ENCODE measurements at regions not wholly inside any gene's neighbourhood (a gene's known extent, or its start where the extent isn't known, plus 50 kb on each side); places are given as distances from the start of the nearest gene placed in this dataset.

DNA sequence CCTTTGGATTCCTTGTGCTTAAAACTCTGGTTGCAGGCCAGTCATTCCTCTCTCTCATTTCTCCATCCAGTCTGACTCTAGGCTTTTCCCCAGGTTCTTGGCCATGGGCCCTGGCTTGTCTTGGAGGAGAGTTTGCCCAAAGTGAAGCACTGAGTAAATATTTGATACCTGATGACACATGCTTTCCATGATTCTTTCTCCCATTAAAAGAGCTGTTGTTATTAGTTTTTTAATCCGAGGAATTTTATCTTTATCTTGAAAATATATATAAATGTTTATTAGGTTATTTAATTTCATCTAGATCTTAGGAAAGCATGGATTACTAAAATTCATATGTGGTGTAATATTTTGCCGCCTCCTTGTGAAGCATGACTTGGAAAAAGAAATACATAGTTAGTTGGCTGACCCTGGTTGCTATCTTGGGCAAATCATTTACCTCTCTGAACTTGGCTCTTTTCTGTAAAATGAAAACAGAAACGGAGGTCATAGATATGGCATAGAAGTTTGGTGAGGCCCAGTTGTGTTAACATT lies 650.1 kb downstream of the SLC4A3 start:
- DNase-seq (ENCODE audit: low read depth in 3 of 3) = no peak

DNA sequence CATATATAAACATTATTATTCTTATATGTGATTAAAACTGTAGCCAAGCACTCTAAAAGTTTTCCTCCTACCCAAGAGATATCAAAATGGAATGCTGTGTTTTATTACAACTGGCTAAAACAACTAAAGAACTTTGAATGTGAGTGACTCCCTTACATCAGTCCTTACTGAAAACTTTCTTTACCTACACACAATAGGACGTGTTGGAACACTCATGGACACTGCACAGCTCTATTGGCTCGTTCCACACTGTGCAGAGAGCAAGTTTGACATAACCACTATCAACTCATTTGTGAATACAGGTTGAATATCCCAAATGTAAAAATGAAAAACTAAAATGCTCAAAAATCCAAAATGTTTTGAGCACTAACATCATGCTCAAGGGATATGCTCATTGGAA lies 650.6 kb downstream of the SLC4A3 start:
- DNase-seq (ENCODE audit: low read depth in 3 of 3) = no peak

DNA sequence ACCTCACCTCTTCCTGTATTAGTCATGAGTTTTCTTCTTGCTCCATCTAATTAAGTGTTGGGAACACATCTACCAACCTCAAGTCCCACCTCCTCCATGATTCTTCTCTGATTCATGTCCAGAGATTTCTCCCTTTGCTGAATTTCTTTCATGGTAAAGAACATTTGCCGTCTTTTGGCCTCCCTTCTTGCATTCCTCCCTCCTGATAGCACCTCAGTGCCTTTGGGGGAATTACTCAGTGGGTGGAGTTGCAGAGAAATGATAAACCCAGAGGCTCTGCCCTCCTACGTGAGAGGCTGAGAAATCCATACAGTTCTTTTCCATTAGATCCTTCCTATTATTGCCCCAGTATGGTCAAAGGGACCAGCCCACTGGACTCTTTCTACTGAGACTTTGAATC lies 651.9 kb downstream of the SLC4A3 start:
- DNase-seq (ENCODE audit: low read depth in 3 of 3) = no peak

DNA sequence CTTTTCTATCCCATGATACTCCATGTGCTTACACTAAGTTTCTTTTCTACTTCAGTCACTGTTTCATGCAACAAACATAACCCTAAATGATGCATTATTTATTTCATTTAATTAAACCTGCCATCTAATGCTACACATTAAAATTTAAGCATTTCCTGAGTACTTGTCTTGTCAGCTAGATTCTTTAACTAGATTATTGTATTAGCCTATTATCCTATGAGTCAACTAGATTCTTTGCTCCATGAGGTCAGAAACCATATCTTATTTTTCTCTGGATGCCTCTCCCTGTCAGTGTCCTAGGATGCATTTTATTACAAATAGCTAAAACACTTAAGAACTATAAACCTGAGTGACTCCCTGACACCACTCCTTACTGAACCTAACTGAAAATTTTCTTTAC lies 652.4 kb downstream of the SLC4A3 start:
- DNase-seq (ENCODE audit: low read depth in 3 of 3) = no peak

DNA sequence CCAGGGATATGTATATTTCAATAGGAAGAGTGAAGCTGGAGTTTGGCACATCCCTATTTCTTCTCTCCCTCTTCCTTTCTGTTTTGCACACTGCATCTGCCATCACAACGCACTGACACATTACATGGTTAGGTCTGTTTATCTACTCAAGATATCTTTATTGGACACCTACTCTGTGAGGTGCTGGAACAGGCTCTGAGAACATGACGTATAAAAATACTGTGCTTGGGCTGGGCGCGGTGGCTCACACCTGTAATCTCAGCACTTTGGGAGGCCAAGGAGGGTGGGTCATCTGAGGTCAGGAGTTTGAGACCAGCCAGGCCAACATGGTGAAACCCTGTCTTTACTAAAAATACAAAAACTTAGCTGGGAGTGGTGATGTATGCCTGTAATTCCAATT lies 653.3 kb downstream of the SLC4A3 start:
- DNase-seq (ENCODE audit: low read depth in 3 of 3) = no peak

GRCh38 chr2:220281771-220282170 lies 654.3 kb downstream of the SLC4A3 start:
- DNase-seq (ENCODE audit: low read depth in 3 of 3) = no peak

DNA sequence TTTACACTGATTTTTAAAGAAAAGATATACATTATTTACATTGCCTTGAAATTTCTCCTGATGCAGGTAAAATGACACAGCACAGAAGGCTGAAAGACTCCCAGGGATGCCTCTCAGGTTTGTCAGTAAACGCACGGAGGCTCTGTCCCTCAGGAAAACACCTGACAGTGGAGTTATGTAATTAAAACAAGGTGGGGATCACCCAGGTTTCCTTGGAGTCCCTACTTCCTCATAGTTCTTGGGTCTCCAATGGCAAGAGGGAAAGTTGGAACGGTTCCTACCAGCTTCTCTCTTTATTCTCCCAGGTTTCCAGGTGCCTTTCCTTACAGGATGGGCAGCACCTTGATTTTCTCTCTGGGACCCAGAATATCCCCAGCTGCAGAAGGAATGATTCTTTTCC lies 654.8 kb downstream of the SLC4A3 start:
- DNase-seq (ENCODE audit: low read depth in 3 of 3) = no peak

DNA sequence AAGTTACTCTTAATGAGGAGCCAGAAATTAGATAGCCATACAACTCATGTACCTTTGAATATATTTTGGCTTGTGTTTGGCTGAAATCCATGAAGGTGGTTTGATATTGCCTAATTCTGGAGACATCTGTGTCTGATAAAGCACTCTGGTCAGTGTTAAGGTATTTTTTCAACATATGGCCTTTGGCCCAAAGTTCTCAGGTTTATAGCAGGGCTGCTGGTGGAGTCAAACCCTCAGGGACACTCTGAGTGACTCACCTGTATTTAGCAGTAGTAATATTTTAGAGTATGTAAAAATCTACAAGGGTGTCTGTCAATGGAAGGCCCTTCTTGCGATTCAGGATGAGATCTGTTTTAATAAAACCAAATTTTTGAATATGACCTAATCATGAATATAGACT lies 666.5 kb downstream of the SLC4A3 start:
- DNase-seq (ENCODE audit: low read depth in 3 of 3) = no peak

- DNase-seq (ENCODE audit: low read depth in 3 of 3) = no peak
Observed at GRCh38 chr2:220296174-220296573, 668.7 kb downstream of the SLC4A3 start.

DNA sequence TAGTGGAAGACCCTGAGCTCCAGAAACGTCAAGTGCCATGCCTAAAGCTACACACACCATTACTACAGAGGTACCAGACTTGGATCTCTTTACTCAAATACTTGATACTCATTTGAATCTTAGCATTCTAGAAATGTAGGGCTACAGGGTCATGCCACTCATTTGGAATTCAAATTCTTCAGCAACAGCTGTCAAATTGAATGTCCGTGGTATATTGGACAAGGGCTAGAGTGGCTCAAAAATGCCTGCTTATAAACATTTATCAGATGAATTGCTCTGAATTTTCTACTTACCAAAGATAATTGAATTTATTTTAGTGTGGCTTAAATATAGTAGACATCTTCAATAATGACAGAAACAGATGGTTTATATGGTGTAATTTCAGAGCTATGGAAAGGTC lies 669.7 kb downstream of the SLC4A3 start:
- no peak for DNase-seq (ENCODE audit: low read depth in 3 of 3)

GRCh38 chr2:220300806-220301205 lies 673.4 kb downstream of the SLC4A3 start:
- no peak for DNase-seq (ENCODE audit: low read depth in 3 of 3)

DNA sequence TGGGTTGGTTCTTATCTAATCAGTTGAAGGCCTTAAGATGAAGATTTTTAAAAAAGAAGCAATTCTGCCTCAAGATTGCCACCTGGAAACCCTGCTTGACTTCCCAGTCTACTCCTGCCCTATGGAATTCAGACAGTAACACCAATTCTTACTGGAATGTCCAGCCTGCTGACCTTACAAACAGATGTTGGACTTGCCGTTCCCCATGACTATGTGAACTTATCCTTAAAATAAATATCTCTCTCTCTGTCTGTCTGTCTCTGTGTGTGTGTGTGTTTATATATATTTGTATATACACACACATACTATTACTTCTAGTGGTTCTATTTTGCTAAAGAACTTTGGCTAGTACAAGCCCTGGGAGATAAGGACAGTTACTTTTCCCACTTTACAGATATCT lies 675.3 kb downstream of the SLC4A3 start:
- no peak for DNase-seq (ENCODE audit: low read depth in 3 of 3)

- DNase-seq (ENCODE audit: low read depth in 3 of 3) = no peak
Observed at GRCh38 chr2:220309215-220309614, 681.8 kb downstream of the SLC4A3 start.

GRCh38 chr2:220310451-220310861 lies 683.0 kb downstream of the SLC4A3 start:
- DNase-seq (ENCODE audit: low read depth in 3 of 3) = no peak

DNA sequence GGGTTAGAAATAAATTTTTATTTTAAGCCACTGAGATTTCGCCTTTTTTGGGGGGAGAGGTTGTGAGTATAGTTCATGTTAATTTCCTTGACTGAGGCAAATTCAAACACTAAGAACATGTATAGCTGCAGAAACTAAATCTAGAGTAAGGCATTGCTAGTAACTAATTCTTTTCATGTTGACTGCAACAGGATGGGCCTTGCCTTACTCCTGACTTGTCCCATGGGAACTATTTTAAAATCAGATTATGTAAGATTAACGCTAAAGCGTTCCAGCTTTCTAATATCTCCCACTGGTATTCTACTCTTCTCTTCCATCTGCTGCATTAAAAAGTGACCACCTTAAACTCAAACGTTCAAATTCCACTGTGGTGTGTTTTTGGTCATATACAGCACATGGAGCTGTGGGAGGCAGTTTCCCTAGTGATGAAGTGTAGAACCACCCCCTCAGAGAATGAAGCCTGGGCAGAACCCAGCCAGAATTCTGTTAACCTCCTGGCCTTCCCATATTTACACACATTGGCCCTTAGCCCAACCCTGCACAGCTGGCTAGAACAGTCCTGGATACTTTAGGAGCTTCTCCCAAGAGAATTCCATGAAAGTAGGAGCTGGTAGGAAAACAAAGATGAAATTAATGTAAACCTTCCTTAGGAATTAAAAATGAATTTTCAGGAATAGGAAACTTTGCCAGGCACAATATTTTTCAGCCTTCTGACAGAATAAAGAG lies 687.8 kb downstream of the SLC4A3 start:
- DNase-seq (ENCODE audit: low read depth in 3 of 3) = no peak

DNA sequence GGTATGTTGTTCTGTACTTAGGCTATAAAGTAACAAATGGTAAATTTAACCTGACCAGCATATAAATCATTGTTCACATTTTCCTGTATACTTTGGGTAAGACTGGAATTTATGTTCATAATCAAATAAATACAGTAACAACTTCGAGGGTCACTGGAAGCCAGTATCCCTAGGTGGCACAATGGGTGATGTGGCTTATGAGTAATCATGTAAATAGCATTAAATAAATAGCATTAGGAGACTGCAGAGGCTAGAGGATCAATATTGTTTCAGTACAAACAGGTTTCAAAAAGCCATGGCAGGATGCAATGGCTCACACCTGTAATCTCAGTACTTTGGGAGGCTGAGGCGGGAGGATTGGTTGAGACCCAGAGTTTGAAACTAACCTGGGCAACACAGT lies 690.6 kb downstream of the SLC4A3 start:
- no peak for DNase-seq (ENCODE audit: low read depth in 3 of 3)

GRCh38 chr2:220318508-220318907 lies 691.1 kb downstream of the SLC4A3 start:
- DNase-seq (ENCODE audit: low read depth in 3 of 3) = no peak

GRCh38 chr2:220320326-220320725 lies 692.9 kb downstream of the SLC4A3 start:
- no peak for DNase-seq (ENCODE audit: low read depth in 3 of 3)

DNA sequence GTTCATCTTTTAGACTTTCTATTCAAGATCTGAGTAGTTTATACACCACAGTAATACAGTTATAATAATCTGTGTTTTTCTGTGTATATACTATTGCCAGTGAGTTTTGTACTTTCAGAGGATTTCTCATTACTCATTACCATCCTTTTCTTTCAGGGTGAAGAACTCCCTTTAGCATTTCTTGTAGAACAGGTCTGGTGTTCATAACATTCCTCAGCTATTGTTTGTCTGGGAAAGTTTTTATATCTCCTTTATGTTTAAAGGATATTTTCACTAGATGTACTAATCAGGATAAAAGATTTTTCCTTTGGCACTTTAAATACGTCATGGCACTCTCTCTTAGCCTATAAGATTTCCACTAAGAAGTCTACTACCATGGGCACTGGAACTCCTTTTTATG lies 705.5 kb downstream of the SLC4A3 start:
- DNase-seq (ENCODE audit: low read depth in 3 of 3) = no peak

DNA sequence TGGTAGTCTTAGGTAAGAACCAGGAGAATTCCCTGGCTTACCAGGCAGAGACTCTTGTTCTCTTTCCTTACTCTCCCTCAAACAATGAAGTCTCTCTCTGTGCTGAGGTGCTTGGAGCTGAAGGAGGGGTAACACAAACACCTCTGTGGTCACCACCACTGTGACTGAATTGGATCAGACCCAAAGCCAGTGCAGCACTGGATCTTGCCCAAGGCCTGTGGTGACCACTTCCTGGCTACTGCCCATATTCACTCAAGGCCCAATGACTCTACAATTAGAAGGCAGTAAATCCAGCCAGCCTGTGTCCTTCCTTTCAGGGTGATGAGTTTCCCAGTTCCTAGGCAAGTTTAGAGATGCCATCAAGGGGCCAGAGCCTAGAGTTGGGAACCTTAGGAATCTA lies 706.8 kb downstream of the SLC4A3 start:
- DNase-seq (ENCODE audit: low read depth in 3 of 3) = no peak

GRCh38 chr2:220334871-220335590 lies 707.6 kb downstream of the SLC4A3 start:
- no peak for DNase-seq (ENCODE audit: low read depth in 3 of 3)

- DNase-seq (ENCODE audit: low read depth in 3 of 3) = no peak
Observed at GRCh38 chr2:220335591-220335915, 708.1 kb downstream of the SLC4A3 start.

DNA sequence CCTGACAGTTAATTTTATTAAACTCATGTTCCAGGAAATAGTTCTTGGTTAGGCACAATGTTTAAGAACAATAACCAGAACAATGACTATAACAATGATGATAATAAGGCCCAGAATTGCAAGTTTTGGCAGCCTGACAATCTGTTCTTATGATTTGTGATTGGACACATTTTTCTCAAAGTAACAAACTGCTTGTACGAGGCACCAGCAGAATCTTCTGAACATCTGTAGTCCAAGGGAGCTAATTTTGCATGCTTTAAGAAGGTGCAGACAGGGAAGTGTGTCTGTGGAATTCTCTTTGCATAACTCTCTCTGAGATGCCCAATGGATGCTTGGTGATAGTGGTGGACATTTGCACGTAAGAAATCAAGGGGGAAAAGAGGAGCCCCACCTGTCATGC lies 709.3 kb downstream of the SLC4A3 start:
- no peak for DNase-seq (ENCODE audit: low read depth in 3 of 3)

All from stimulated activated CD4-positive, alpha-beta T cell treated with anti-CD3 and anti-CD28 coated beads, TNF-alpha, amount 100 ng/mL, for 24 hours (primary cell).